Muscle layer of duodenum (tissue), 2 donors: ENCODE measurements at regions not wholly inside any gene's neighbourhood (a gene's known extent, or its start where the extent isn't known, plus 50 kb on each side); places are given as distances from the start of the nearest gene placed in this dataset.
"Not testable (repeated sequence)": the region's sequence is repeated elsewhere in the genome, so short reads cannot be mapped to it uniquely, and the experiment has no call there.

Experiments used
- H3K27ac ChIP-seq: one replicate; pipeline ENCODE4 v1.7.0; 2013; ENCODE audit warnings: mild to moderate bottlenecking, low read length
- H3K27me3 ChIP-seq: one replicate; pipeline ENCODE4 v1.7.0; 2013; ENCODE audit warnings: low read depth, mild to moderate bottlenecking, control low read depth, low read length
- H3K36me3 ChIP-seq, 2 donors: one replicate each; pipeline ENCODE4 v1.7.0; 2013; ENCODE audit warnings: low read length in 2 of 2, control low read depth in 1 of 2, mild to moderate bottlenecking in 1 of 2; ENCODE audit not compliant: insufficient read depth in 2 of 2, control insufficient read depth in 1 of 2
- H3K4me1 ChIP-seq, 2 donors: one replicate each; pipeline ENCODE4 v1.7.0; 2013; ENCODE audit warnings: low read length in 2 of 2, mild to moderate bottlenecking in 2 of 2, control low read depth in 1 of 2, moderate library complexity in 1 of 2; ENCODE audit not compliant: insufficient read depth in 2 of 2, control insufficient read depth in 1 of 2
- H3K4me3 ChIP-seq, 2 donors: one replicate each; pipeline ENCODE4 v1.7.0; 2013; ENCODE audit warnings: low read length in 2 of 2, low read depth in 1 of 2, mild to moderate bottlenecking in 1 of 2
- H3K9me3 ChIP-seq, 2 donors: one replicate each; pipeline ENCODE4 v1.7.0; 2013; ENCODE audit warnings: low read length in 2 of 2, control low read depth in 1 of 2, mild to moderate bottlenecking in 1 of 2; ENCODE audit not compliant: control insufficient read depth in 1 of 2
- donor health status: healthy.

GRCh38 chr9:7739595-7739994, 60.0 kb downstream of the DMAC1 start:
- H3K4me1 ChIP-seq: no peaks in the 10 kb centered on the region
- no peak overlapping the region for H3K4me3 ChIP-seq
- no peaks in the 10 kb centered on the region for H3K36me3 ChIP-seq
- H3K27ac ChIP-seq: no peak overlapping the region
- no peaks in the 10 kb centered on the region for H3K9me3 ChIP-seq
- H3K27me3 ChIP-seq: no peaks in the 10 kb centered on the region

GRCh38 chr9:7735311-7735710, 64.3 kb downstream of the DMAC1 start:
- Histone ChIP-seq H3K27ac (no peak overlapping the region), H3K4me3 (no peak overlapping the region), H3K9me3 (no peaks in the 10 kb centered on the region), H3K27me3 (no peaks in the 10 kb centered on the region), H3K36me3 (no peaks in the 10 kb centered on the region), H3K4me1 (no peaks in the 10 kb centered on the region)

- no peak overlapping the region for H3K27ac ChIP-seq
- H3K4me3 ChIP-seq: no peak overlapping the region
- no peaks in the 10 kb centered on the region for H3K36me3 ChIP-seq
- H3K4me1 ChIP-seq: no peaks in the 10 kb centered on the region
- H3K27me3 ChIP-seq: no peaks in the 10 kb centered on the region
- no peaks in the 10 kb centered on the region for H3K9me3 ChIP-seq
Measured at GRCh38 chr9:7730164-7730445, 69.5 kb downstream of the DMAC1 start.

DNA sequence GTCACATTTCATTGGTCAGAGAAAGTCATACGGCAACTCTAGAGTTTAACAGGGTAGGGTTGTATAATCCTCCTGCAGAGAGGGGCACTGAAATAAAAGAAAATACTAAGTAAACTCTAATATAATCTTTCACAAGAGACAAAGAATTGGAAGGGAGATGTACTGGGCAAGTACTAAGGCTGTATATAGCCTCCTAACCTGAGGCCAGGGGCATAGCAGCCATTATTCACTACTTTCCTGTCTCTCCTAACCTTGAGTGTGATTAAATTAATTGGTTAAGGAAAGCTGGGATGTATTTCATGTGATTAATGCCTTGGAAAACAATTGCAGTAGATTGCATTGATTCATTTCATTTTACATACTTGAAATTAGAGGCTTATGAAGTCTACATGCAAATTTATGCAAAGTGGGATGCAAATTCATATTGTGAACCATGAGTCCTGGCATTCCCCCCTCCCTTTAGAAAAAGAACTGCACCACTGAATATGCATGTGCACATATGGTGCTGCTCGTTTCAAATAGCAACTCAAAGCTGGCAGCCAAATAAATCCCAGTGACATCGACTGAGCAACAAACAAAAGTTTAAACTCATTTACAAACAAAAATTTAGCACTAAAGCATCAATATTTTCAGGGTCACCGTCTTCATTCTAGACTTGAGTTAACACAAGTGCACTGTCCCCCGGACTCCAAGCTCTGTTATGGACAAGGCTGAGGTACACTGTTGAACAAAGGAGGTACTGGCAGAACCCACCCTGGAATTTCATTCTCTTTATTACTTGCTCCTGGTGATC, 70.0 kb downstream of the DMAC1 start:
- Histone ChIP-seq H3K27ac (no peak overlapping the region), H3K36me3 (no peaks in the 10 kb centered on the region), H3K9me3 (no peaks in the 10 kb centered on the region), H3K4me3 (no peak overlapping the region), H3K4me1 (no peaks in the 10 kb centered on the region), H3K27me3 (no peaks in the 10 kb centered on the region)

GRCh38 chr9:7721291-7721690, 78.3 kb downstream of the DMAC1 start:
- H3K36me3 ChIP-seq: no peaks in the 10 kb centered on the region
- no peaks in the 10 kb centered on the region for H3K4me1 ChIP-seq
- H3K4me3 ChIP-seq: no peak overlapping the region
- no peak overlapping the region for H3K27ac ChIP-seq
- H3K9me3 ChIP-seq: no peaks in the 10 kb centered on the region
- no peaks in the 10 kb centered on the region for H3K27me3 ChIP-seq

DNA sequence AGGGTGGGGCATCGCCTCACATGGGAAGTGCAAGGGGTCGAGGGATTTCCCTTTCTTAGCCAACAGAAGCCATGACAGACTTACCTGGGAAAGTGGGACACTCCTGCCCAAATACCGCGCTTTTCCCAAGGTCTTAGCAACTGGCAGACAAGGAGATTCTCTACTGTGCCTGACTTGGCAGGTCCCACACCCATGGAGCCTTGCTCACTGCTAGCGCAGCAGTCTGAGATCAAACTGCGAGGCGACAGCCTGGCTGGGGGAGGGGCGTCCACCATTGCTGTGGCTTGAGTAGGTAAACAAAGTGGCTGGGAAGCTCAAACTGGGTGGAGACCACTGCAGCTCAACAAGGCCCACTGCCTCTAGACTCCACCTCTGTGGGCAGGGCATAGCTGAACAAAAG, 86.5 kb downstream of the DMAC1 start:
- H3K27ac ChIP-seq, H3K36me3 ChIP-seq, H3K27me3 ChIP-seq: not testable (repeated sequence)

GRCh38 chr9:7710686-7711085, 88.9 kb downstream of the DMAC1 start:
- no peaks in the 10 kb centered on the region for H3K36me3 ChIP-seq
- H3K27ac ChIP-seq: no peak overlapping the region
- H3K4me1 ChIP-seq: no peaks in the 10 kb centered on the region
- H3K4me3 ChIP-seq: no peak overlapping the region
- no peaks in the 10 kb centered on the region for H3K27me3 ChIP-seq
- H3K9me3 ChIP-seq: no peaks in the 10 kb centered on the region

More for the DNA sequence above, 86.5 kb downstream of the DMAC1 start:
- H3K4me3 ChIP-seq, H3K9me3 ChIP-seq, H3K4me1 ChIP-seq: not testable (repeated sequence)

DNA sequence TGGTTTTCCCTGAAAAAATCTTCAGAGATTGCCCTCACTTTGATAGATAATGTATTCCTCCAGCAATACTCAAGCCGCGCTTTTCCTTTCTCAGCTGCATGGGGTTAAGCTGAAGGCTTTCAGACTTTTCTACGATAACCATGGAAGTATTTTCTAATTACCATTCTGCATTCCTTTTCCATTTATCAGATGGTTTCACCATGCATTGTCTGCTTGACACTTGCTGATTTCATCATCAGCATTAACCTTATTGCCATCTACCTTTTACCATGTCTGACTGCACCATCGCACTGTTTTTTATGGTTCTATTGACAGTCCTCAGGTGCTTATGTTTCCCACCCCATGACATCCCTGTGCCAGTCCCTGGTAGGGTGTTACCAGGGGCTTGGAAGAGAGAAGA, 91.6 kb downstream of the DMAC1 start:
- Histone ChIP-seq H3K4me1 (no peaks in the 10 kb centered on the region), H3K27me3 (no peaks in the 10 kb centered on the region), H3K9me3 (no peaks in the 10 kb centered on the region)

GRCh38 chr9:7704543-7704942, 95.0 kb downstream of the DMAC1 start:
- H3K27me3 ChIP-seq: no peaks in the 10 kb centered on the region
- no peaks in the 10 kb centered on the region for H3K36me3 ChIP-seq
- H3K4me3 ChIP-seq: no peak overlapping the region
- no peaks in the 10 kb centered on the region for H3K9me3 ChIP-seq
- H3K27ac ChIP-seq: no peak overlapping the region
- no peaks in the 10 kb centered on the region for H3K4me1 ChIP-seq

More for the DNA sequence above, 91.6 kb downstream of the DMAC1 start:
- Histone ChIP-seq H3K27ac (no peak overlapping the region), H3K4me3 (no peak overlapping the region), H3K36me3 (no peaks in the 10 kb centered on the region)

DNA sequence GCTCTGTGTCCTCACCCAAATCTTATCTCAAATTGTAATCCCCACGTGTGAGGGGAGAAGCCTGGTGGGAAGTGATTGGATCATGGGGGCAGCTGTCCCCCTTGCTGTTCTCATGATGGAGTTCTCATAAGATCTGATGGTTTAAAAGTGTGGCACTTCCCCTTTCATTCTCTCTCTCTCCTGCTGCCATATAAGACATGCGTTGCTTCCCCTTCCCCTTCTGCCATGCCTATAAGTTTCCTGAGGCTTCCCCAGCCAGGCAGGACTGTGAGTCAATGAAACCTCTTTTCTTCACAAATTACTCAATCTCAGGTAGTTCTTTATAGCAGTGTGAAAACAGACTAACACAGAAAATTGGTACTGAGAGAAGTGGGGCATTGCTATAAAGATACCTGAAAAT, 107.7 kb downstream of the DMAC1 start:
- Histone ChIP-seq H3K4me3 (no peak overlapping the region), H3K27me3 (no peaks in the 10 kb centered on the region), H3K36me3 (no peaks in the 10 kb centered on the region), H3K4me1 (no peaks in the 10 kb centered on the region), H3K27ac (no peak overlapping the region), H3K9me3 (no peaks in the 10 kb centered on the region)

- H3K27ac ChIP-seq: no peak overlapping the region
- H3K9me3 ChIP-seq: no peaks in the 10 kb centered on the region
Measured at GRCh38 chr9:7690014-7690413, 109.6 kb downstream of the DMAC1 start.

GRCh38 chr9:7688626-7689025, 111.0 kb downstream of the DMAC1 start:
- H3K27ac ChIP-seq: no peak overlapping the region
- no peak overlapping the region for H3K4me3 ChIP-seq
- no peaks in the 10 kb centered on the region for H3K27me3 ChIP-seq
- no peaks in the 10 kb centered on the region for H3K36me3 ChIP-seq
- H3K9me3 ChIP-seq: no peaks in the 10 kb centered on the region
- H3K4me1 ChIP-seq: no peaks in the 10 kb centered on the region

More at GRCh38 chr9:7690014-7690413, 109.6 kb downstream of the DMAC1 start:
- no peaks in the 10 kb centered on the region for H3K36me3 ChIP-seq
- H3K27me3 ChIP-seq: no peaks in the 10 kb centered on the region
- H3K4me3 ChIP-seq: no peak overlapping the region
- no peaks in the 10 kb centered on the region for H3K4me1 ChIP-seq
